Neuronal stem cell (in vitro differentiated cells): ENCODE measurements at regions not wholly inside any gene's neighbourhood (a gene's known extent, or its start where the extent isn't known, plus 50 kb on each side); places are given as distances from the start of the nearest gene placed in this dataset.

Experiments
- DNase-seq: peaks from one replicate; pipeline ENCODE4 v3.0.0-alpha.2; 2013; ENCODE audit warnings: low spot score
- H2AFZ ChIP-seq: one replicate; pipeline ENCODE4 v1.6.1; 2013; ENCODE audit warnings: mild to moderate bottlenecking, low read length, inconsistent platforms
- H2AK5ac ChIP-seq: 2 replicates; pipeline ENCODE4 v1.6.1; 2013; ENCODE audit warnings: low read depth, mild to moderate bottlenecking, inconsistent platforms, low read length, moderate library complexity, mixed read lengths
- H2BK120ac ChIP-seq: 2 replicates; pipeline ENCODE4 v1.6.1; 2013; ENCODE audit warnings: low read depth, mild to moderate bottlenecking, inconsistent platforms, low read length, moderate library complexity, mixed read lengths
- H2BK12ac ChIP-seq: one replicate; pipeline ENCODE4 v1.6.1; 2013; ENCODE audit warnings: low read length, inconsistent platforms
- H2BK15ac ChIP-seq: 2 replicates; pipeline ENCODE4 v1.6.1; 2013; ENCODE audit warnings: mild to moderate bottlenecking, low read length, inconsistent platforms, mixed read lengths
- H2BK5ac ChIP-seq: one replicate; pipeline ENCODE4 v1.6.1; 2013; ENCODE audit warnings: inconsistent platforms, mild to moderate bottlenecking, low read length, moderate library complexity
- H3K14ac ChIP-seq: one replicate; pipeline ENCODE4 v1.6.1; 2013; ENCODE audit warnings: low read length, inconsistent platforms
- H3K18ac ChIP-seq: 2 replicates; pipeline ENCODE4 v1.6.1; 2013; ENCODE audit warnings: low read length, inconsistent platforms
- H3K23ac ChIP-seq: 2 replicates; pipeline ENCODE4 v1.6.1; 2013; ENCODE audit warnings: low read depth, mild to moderate bottlenecking, mixed read lengths, low read length, inconsistent platforms; ENCODE audit not compliant: poor library complexity
- H3K27ac ChIP-seq: replicated peaks from 3 replicates; pipeline ENCODE4 v1.5.1; 2013; ENCODE audit warnings: low read length, inconsistent platforms
- H3K27me3 ChIP-seq, 3 experiments: 2 replicates each; pipeline ENCODE4 v1.6.1; 2013; ENCODE audit warnings: low read length in 3 of 3, mild to moderate bottlenecking in 2 of 3, inconsistent platforms in 1 of 3, low read depth in 1 of 3, mixed read lengths in 1 of 3, moderate library complexity in 1 of 3; ENCODE audit not compliant: control insufficient read depth in 3 of 3, insufficient read depth in 3 of 3
- H3K36me3 ChIP-seq, 2 donors: replicated peaks in 1 of 2; 2 replicates each; pipeline ENCODE4 v1.6.1; 2013; ENCODE audit warnings: low read length in 2 of 2; ENCODE audit not compliant: control insufficient read depth in 2 of 2, insufficient read depth in 2 of 2
- H3K4ac ChIP-seq: 2 replicates; pipeline ENCODE4 v1.6.1; 2013; ENCODE audit warnings: inconsistent platforms, mild to moderate bottlenecking, low read length, moderate library complexity
- H3K4me1 ChIP-seq, 2 donors: 1 replicate in 1 of 2; 2 replicates in 1 of 2; pipeline ENCODE4 v1.6.1; 2013; ENCODE audit warnings: low read length in 2 of 2, low read depth in 1 of 2; ENCODE audit not compliant: control insufficient read depth in 2 of 2, insufficient read depth in 1 of 2
- H3K4me2 ChIP-seq: one replicate; pipeline ENCODE4 v1.6.1; 2013; ENCODE audit warnings: mild to moderate bottlenecking, low read length, inconsistent platforms; ENCODE audit not compliant: insufficient read depth, poor library complexity, severe bottlenecking
- H3K4me3 ChIP-seq, 2 donors: 2 replicates each; pipeline ENCODE4 v1.5.1; 2013; ENCODE audit warnings: low read length in 2 of 2, mild to moderate bottlenecking in 2 of 2, inconsistent platforms in 1 of 2, moderate library complexity in 1 of 2
- H3K79me1 ChIP-seq: one replicate; pipeline ENCODE4 v1.6.1; 2013; ENCODE audit warnings: low read depth, mild to moderate bottlenecking, inconsistent platforms, low read length, moderate library complexity
- H3K9ac ChIP-seq: one replicate; pipeline ENCODE4 v1.6.1; 2013; ENCODE audit warnings: mild to moderate bottlenecking, low read depth, low read length, inconsistent platforms; ENCODE audit not compliant: poor library complexity
- H3K9me3 ChIP-seq, 2 donors: replicated peaks in 1 of 2; 2 replicates each; pipeline versions ENCODE3 to v1.6.1; 2013; ENCODE audit warnings: low read length in 2 of 2, mild to moderate bottlenecking in 2 of 2, inconsistent platforms in 1 of 2, low read depth in 1 of 2, mixed read lengths in 1 of 2, moderate library complexity in 1 of 2; ENCODE audit not compliant: control insufficient read depth in 2 of 2, insufficient read depth in 1 of 2
- H4K8ac ChIP-seq: one replicate; pipeline ENCODE4 v1.6.1; 2013; ENCODE audit warnings: low read depth, mild to moderate bottlenecking, inconsistent platforms, low read length, moderate library complexity
- H4K91ac ChIP-seq: one replicate; pipeline ENCODE4 v1.6.1; 2013; ENCODE audit warnings: low read length, low read depth, mild to moderate bottlenecking, inconsistent platforms; ENCODE audit not compliant: poor library complexity
- WGBS, 2 donors: extraction: QIAGEN DNeasy Blood & Tissue Kit; methylation state at CpG; one replicate each; pipeline ENCODE4 v1.1.7; 2013; ENCODE audit warnings: missing lambda C conversion rate in 2 of 2, mixed read lengths in 1 of 2; ENCODE audit not compliant: insufficient read length in 2 of 2, insufficient replicate concordance in 1 of 2; ENCODE audit errors: extremely low coverage in 2 of 2; 5-methylcytosine and 5-hydroxymethylcytosine counted together

- Histone ChIP-seq H2BK120ac (no peak overlapping the region), H2AFZ (no peak overlapping the region), H3K79me1 (no peaks in the 10 kb centered on the region), H3K27ac (no peak overlapping the region), H3K36me3 (no peaks in the 10 kb centered on the region), H3K23ac (no peak overlapping the region), H3K9ac (no peak overlapping the region), H3K4me1 (peaks cover 0 to 3% of the 10 kb centered on the region in 2 donors), H3K4me3 (no peak overlapping the region), H4K91ac (no peak overlapping the region), H3K9me3 (no peaks in the 10 kb centered on the region), H2BK15ac (no peak overlapping the region), H2AK5ac (no peak overlapping the region), H3K4ac (no peak overlapping the region), H3K14ac (no peak overlapping the region), H2BK12ac (no peak overlapping the region), H4K8ac (no peak overlapping the region), H3K27me3 (no peaks in the 10 kb centered on the region), H3K4me2 (no peak overlapping the region), H2BK5ac (no peak overlapping the region), H3K18ac (no peak overlapping the region)
- no peak for DNase-seq
- no CpG with 5 or more reads among the region's 6 CpGs for WGBS, 2 donors
Observed at GRCh38 chr2:216307496-216307895, 64.8 kb downstream of the MARCHF4 start.

DNA sequence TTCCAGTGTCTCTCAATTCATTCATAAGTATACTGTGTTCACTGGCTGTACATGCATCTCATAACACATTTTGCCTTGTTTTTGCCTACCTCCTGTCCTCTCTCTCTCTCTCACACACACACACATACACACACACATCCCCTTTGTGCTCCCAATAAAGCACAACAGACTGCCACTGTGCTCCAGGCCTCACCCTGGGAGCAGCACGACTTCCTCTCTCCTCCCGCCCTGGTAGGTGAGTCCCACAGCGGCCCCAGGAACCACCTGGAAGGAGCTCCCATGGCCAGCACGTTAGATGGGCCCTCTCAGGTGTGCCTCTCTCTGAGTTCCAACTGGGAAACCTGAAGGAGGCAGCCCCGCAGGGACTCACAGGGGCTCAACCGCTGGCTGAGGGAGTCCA is 65.4 kb downstream of the MARCHF4 start:
- no peak for DNase-seq
- Histone ChIP-seq H3K4me1 (peaks cover 0 to 3% of the 10 kb centered on the region in 2 donors), H3K23ac (no peak overlapping the region), H2BK5ac (no peak overlapping the region), H3K14ac (no peak overlapping the region), H2AK5ac (no peak overlapping the region), H2BK120ac (no peak overlapping the region), H3K9ac (no peak overlapping the region), H3K18ac (peak overlapping the region; percentile 86), H3K27me3 (no peaks in the 10 kb centered on the region), H3K4me3 (no peak overlapping the region), H4K91ac (no peak overlapping the region), H2BK12ac (no peak overlapping the region), H3K27ac (no peak overlapping the region), H2AFZ (peak overlapping the region; percentile 75), H3K36me3 (no peaks in the 10 kb centered on the region), H3K4ac (no peak overlapping the region), H4K8ac (no peak overlapping the region), H3K79me1 (no peaks in the 10 kb centered on the region), H3K9me3 (no peaks in the 10 kb centered on the region), H2BK15ac (no peak overlapping the region), H3K4me2 (no peak overlapping the region)
- WGBS, 2 donors: no CpG with 5 or more reads among the region's 6 CpGs

- H2BK12ac ChIP-seq: no peak overlapping the region
- no peak overlapping the region for H3K4ac ChIP-seq
- no peak overlapping the region for H3K23ac ChIP-seq
- H3K18ac ChIP-seq: no peak overlapping the region
- H3K27me3 ChIP-seq: no peaks in the 10 kb centered on the region
- no peak overlapping the region for H3K9ac ChIP-seq
- no peak overlapping the region for H3K4me3 ChIP-seq
- H3K79me1 ChIP-seq: no peaks in the 10 kb centered on the region
- H3K27ac ChIP-seq: no peak overlapping the region
- no peak overlapping the region for H4K91ac ChIP-seq
- no peaks in the 10 kb centered on the region for H3K36me3 ChIP-seq
- no peak for DNase-seq
- H4K8ac ChIP-seq: no peak overlapping the region
- peaks cover 0 to 6% of the 10 kb centered on the region in 2 donors for H3K4me1 ChIP-seq
- H2AK5ac ChIP-seq: no peak overlapping the region
- no peak overlapping the region for H2BK5ac ChIP-seq
- no peak overlapping the region for H3K4me2 ChIP-seq
- H3K9me3 ChIP-seq: no peaks in the 10 kb centered on the region
- H2BK15ac ChIP-seq: no peak overlapping the region
- H2BK120ac ChIP-seq: no peak overlapping the region
- no peak overlapping the region for H3K14ac ChIP-seq
- WGBS, 2 donors: no CpG with 5 or more reads among the region's 4 CpGs
- no peak overlapping the region for H2AFZ ChIP-seq
Observed at GRCh38 chr2:216305574-216305973, 66.7 kb downstream of the MARCHF4 start.

GRCh38 chr2:216302981-216303676 is 69.2 kb downstream of the MARCHF4 start:
- Histone ChIP-seq H3K4me1 (peaks cover 0 to 6% of the 10 kb centered on the region in 2 donors), H2BK120ac (no peak overlapping the region), H2BK15ac (no peak overlapping the region), H4K91ac (no peak overlapping the region), H2AFZ (no peak overlapping the region), H4K8ac (no peak overlapping the region), H3K27me3 (peaks cover 0 to 4% (median 0%) of the 10 kb centered on the region in 3 experiments), H2AK5ac (no peak overlapping the region), H3K79me1 (no peaks in the 10 kb centered on the region), H3K23ac (no peak overlapping the region), H3K27ac (no peak overlapping the region), H2BK12ac (no peak overlapping the region), H3K9me3 (no peaks in the 10 kb centered on the region), H3K36me3 (no peaks in the 10 kb centered on the region), H3K4ac (no peak overlapping the region), H2BK5ac (no peak overlapping the region), H3K18ac (no peak overlapping the region), H3K4me2 (no peak overlapping the region), H3K14ac (no peak overlapping the region), H3K4me3 (no peak overlapping the region), H3K9ac (no peak overlapping the region)
- WGBS, 2 donors: no CpG with 5 or more reads among the region's 3 CpGs
- DNase-seq: no peak
